Naive thymus-derived CD4-positive, alpha-beta T cell (primary cell): ENCODE measurements at regions not wholly inside any gene's neighbourhood (a gene's known extent, or its start where the extent isn't known, plus 50 kb on each side); places are given as distances from the start of the nearest gene placed in this dataset.
A peak's percentile ranks its signal among the peaks of the same experiment; 100 is the strongest.

Source experiments
- ATAC-seq: fragments of 150-1000 bp; cut with Tn5 transposase; 2 replicates; pipeline ENCODE4 v1.10.0; 2021; ENCODE audit warnings: mild to moderate bottlenecking, moderate library complexity
- CTCF ChIA-PET: fragments of 350-600 bp; sonication (Branson Sonifier 250); formaldehyde crosslinking; loops from one replicate; lab custom pipeline; 2021; ENCODE audit warnings: antibody characterized with exemption; lab: Charles Lee
- POLR2A ChIA-PET: fragments of 350-600 bp; sonication (Branson Sonifier 250); formaldehyde crosslinking; loops from one replicate; lab custom pipeline; 2021; ENCODE audit warnings: antibody characterized with exemption, inconsistent platforms; lab: Charles Lee
- DNase-seq, 9 donors: peaks; one replicate each; pipeline versions ENCODE4 v3.0.0 to v3.0.0-alpha.2; 2020 to 2022; ENCODE audit warnings: mixed read lengths in 1 of 9
- H3K27ac ChIP-seq: one replicate; pipeline ENCODE4 v1.7.0; 2013; ENCODE audit warnings: mild to moderate bottlenecking, low read depth, low read length, moderate library complexity
- H3K27me3 ChIP-seq, 2 donors: one replicate each; pipeline ENCODE4 v1.7.0; 2013; ENCODE audit warnings: low read length in 2 of 2, mild to moderate bottlenecking in 2 of 2, moderate library complexity in 2 of 2; ENCODE audit not compliant: control insufficient read depth in 2 of 2, insufficient read depth in 2 of 2
- H3K36me3 ChIP-seq, 3 experiments: 1 replicate in 2 of 3; 2 replicates in 1 of 3; pipeline ENCODE4 v1.7.0; 2013; ENCODE audit warnings: low read length in 3 of 3, mild to moderate bottlenecking in 3 of 3, moderate library complexity in 1 of 3; ENCODE audit not compliant: insufficient read depth in 3 of 3, control insufficient read depth in 2 of 3
- H3K4me1 ChIP-seq, 2 donors: one replicate each; pipeline ENCODE4 v1.7.0; 2013; ENCODE audit warnings: low read length in 2 of 2, mild to moderate bottlenecking in 2 of 2, moderate library complexity in 1 of 2; ENCODE audit not compliant: control insufficient read depth in 2 of 2, insufficient read depth in 2 of 2
- H3K4me3 ChIP-seq: 2 replicates; pipeline ENCODE4 v1.7.0; 2013; ENCODE audit warnings: mild to moderate bottlenecking, low read length
- H3K9me3 ChIP-seq, 3 experiments: 1 replicate in 2 of 3; 2 replicates in 1 of 3; pipeline ENCODE4 v1.7.0; 2013; ENCODE audit warnings: low read length in 3 of 3; ENCODE audit not compliant: control insufficient read depth in 2 of 3
- H3K27ac Mint-ChIP-seq, 9 donors: one replicate each; pipeline ENCODE4 v1.8.0; 2020 to 2022; ENCODE audit warnings: mixed read lengths in 9 of 9, mild to moderate bottlenecking in 8 of 9, moderate library complexity in 5 of 9, inconsistent platforms in 2 of 9
- H3K27me3 Mint-ChIP-seq, 5 donors: one replicate each; pipeline ENCODE4 v1.8.0; 2021 to 2022; ENCODE audit warnings: mixed read lengths in 5 of 5, mild to moderate bottlenecking in 1 of 5
- H3K36me3 Mint-ChIP-seq, 5 donors: one replicate each; pipeline ENCODE4 v1.8.0; 2020 to 2022; ENCODE audit warnings: mixed read lengths in 5 of 5, mild to moderate bottlenecking in 3 of 5, inconsistent platforms in 1 of 5
- H3K4me1 Mint-ChIP-seq, 7 donors: one replicate each; pipeline ENCODE4 v1.8.0; 2020 to 2022; ENCODE audit warnings: mixed read lengths in 7 of 7, mild to moderate bottlenecking in 3 of 7, inconsistent platforms in 1 of 7
- H3K4me3 Mint-ChIP-seq, 10 donors: one replicate each; pipeline ENCODE4 v1.8.0; 2020 to 2022; ENCODE audit warnings: mild to moderate bottlenecking in 10 of 10, mixed read lengths in 10 of 10, moderate library complexity in 6 of 10, inconsistent platforms in 2 of 10
- H3K9me3 Mint-ChIP-seq, 11 donors: one replicate each; pipeline ENCODE4 v1.8.0; 2020 to 2022; ENCODE audit warnings: mixed read lengths in 11 of 11, mild to moderate bottlenecking in 4 of 11, inconsistent platforms in 1 of 11, moderate library complexity in 1 of 11
- intact Hi-C, 2 donors: fragments of 100-400 bp; cut with micrococcal nuclease; formaldehyde crosslinking; loops; one replicate each; pipeline ENCODE4 v1.15.1; 2023

- ATAC-seq (peak; percentile 87), DNase-seq (peak in 7 of 9 donors; percentile 52 to 75 (median 70))
- H3K27me3 Mint-ChIP-seq, result peaks cover 25 to 44% (median 29%) of the 10 kb centered on the region in 5 donors
- H3K36me3 ChIP-seq, result no peaks in the 10 kb centered on the region
- no peaks in the 10 kb centered on the region for H3K27me3 ChIP-seq
- H3K4me3 Mint-ChIP-seq, result peak overlapping the region in 6 of 10 donors; percentile 7 to 66 (median 39)
- peaks cover 0 to 1% (median 0%) of the 10 kb centered on the region in 11 donors for H3K9me3 Mint-ChIP-seq
- peaks cover 8 to 20% of the 10 kb centered on the region in 2 donors for H3K4me1 ChIP-seq
- CTCF ChIA-PET, result interaction anchor here (0.7 to 1.3 kb wide), 2 partner anchors 19 to 29 kb away, joined by 3 read pairs; no protein-coding TSS in a partner anchor
- POLR2A ChIA-PET, result no interaction called here
- peak overlapping the region in 7 of 9 donors; percentile 28 to 79 (median 41) for H3K27ac Mint-ChIP-seq
- H3K9me3 ChIP-seq, result no peaks in the 10 kb centered on the region
- H3K4me1 Mint-ChIP-seq, result peaks cover 13 to 29% (median 19%) of the 10 kb centered on the region in 7 donors
- no peaks in the 10 kb centered on the region for H3K36me3 Mint-ChIP-seq
- no peak overlapping the region for H3K4me3 ChIP-seq
- no peak overlapping the region for H3K27ac ChIP-seq
- intact Hi-C loops, result loop anchor here in 1 of 2 donors (1.0 kb wide), 1 partner anchor 475 kb away; no protein-coding TSS in a partner anchor
These were observed 146.1 kb downstream of the IRF8 start for GRCh38 chr16:86044881-86045590.

GRCh38 chr16:86045591-86045971 is 146.6 kb downstream of the IRF8 start:
- peaks cover 13 to 29% (median 19%) of the 10 kb centered on the region in 7 donors for H3K4me1 Mint-ChIP-seq
- POLR2A ChIA-PET, result no interaction called here
- intact Hi-C loops, result no loop called here

GRCh38 chr16:86046026-86046425 is 147.1 kb downstream of the IRF8 start:
- peaks cover 13 to 29% (median 19%) of the 10 kb centered on the region in 7 donors for H3K4me1 Mint-ChIP-seq
- DNase-seq (no peak), ATAC-seq (no peak)
- Histone ChIP-seq H3K36me3 (no peaks in the 10 kb centered on the region), H3K9me3 (no peaks in the 10 kb centered on the region), H3K27me3 (peaks cover 0 to 3% of the 10 kb centered on the region in 2 donors), H3K27ac (no peak overlapping the region), H3K4me1 (peaks cover 8 to 20% of the 10 kb centered on the region in 2 donors), H3K4me3 (no peak overlapping the region)
- intact Hi-C loops, result no loop called here
- ChIA-PET POLR2A (no interaction called here), CTCF (interaction anchor here (1.3 kb wide), 1 partner anchor 30 kb away, joined by 3 read pairs; no protein-coding TSS in a partner anchor)
- H3K27me3 Mint-ChIP-seq, result peaks cover 25 to 53% (median 29%) of the 10 kb centered on the region in 5 donors
- no peak overlapping the region for H3K27ac Mint-ChIP-seq
- no peaks in the 10 kb centered on the region for H3K36me3 Mint-ChIP-seq
- H3K4me3 Mint-ChIP-seq, result no peak overlapping the region
- H3K9me3 Mint-ChIP-seq, result peaks cover 0 to 1% (median 0%) of the 10 kb centered on the region in 11 donors

More at GRCh38 chr16:86045591-86045971, 146.6 kb downstream of the IRF8 start:
- H3K36me3 Mint-ChIP-seq, result no peaks in the 10 kb centered on the region
- H3K27me3 Mint-ChIP-seq, result peaks cover 25 to 50% (median 29%) of the 10 kb centered on the region in 5 donors
- Histone ChIP-seq H3K4me3 (no peak overlapping the region), H3K36me3 (no peaks in the 10 kb centered on the region), H3K4me1 (peaks cover 8 to 20% of the 10 kb centered on the region in 2 donors), H3K9me3 (no peaks in the 10 kb centered on the region), H3K27ac (no peak overlapping the region), H3K27me3 (peaks cover 0 to 3% of the 10 kb centered on the region in 2 donors)
- DNase-seq, result no peak
- peaks cover 0 to 1% (median 0%) of the 10 kb centered on the region in 11 donors for H3K9me3 Mint-ChIP-seq
- peak overlapping the region in 4 of 9 donors; percentile 28 to 79 (median 46) for H3K27ac Mint-ChIP-seq
- CTCF ChIA-PET, result interaction anchor here (1.3 kb wide), 1 partner anchor 30 kb away, joined by 3 read pairs; no protein-coding TSS in a partner anchor
- peak overlapping the region in 4 of 10 donors; percentile 34 to 66 (median 45) for H3K4me3 Mint-ChIP-seq
- no peak for ATAC-seq

- CTCF ChIA-PET, result no interaction called here
- Histone ChIP-seq H3K36me3 (no peaks in the 10 kb centered on the region), H3K27me3 (peaks cover 0 to 3% of the 10 kb centered on the region in 2 donors), H3K4me1 (peaks cover 8 to 20% of the 10 kb centered on the region in 2 donors), H3K27ac (no peak overlapping the region), H3K4me3 (no peak overlapping the region), H3K9me3 (no peaks in the 10 kb centered on the region)
- DNase-seq (no peak), ATAC-seq (no peak)
- peak overlapping the region in 1 of 9 donors; percentile 49 for H3K27ac Mint-ChIP-seq
- intact Hi-C loops, result no loop called here
- no peak overlapping the region for H3K4me3 Mint-ChIP-seq
- H3K4me1 Mint-ChIP-seq, result peaks cover 13 to 29% (median 19%) of the 10 kb centered on the region in 7 donors
- no peaks in the 10 kb centered on the region for H3K36me3 Mint-ChIP-seq
- H3K9me3 Mint-ChIP-seq, result peaks cover 0 to 1% (median 0%) of the 10 kb centered on the region in 11 donors
- peaks cover 25 to 53% (median 29%) of the 10 kb centered on the region in 5 donors for H3K27me3 Mint-ChIP-seq
- POLR2A ChIA-PET, result no interaction called here
These were observed 147.8 kb downstream of the IRF8 start for GRCh38 chr16:86046667-86047270.

- Histone ChIP-seq H3K27me3 (peaks cover 0 to 3% of the 10 kb centered on the region in 2 donors), H3K9me3 (no peaks in the 10 kb centered on the region), H3K36me3 (no peaks in the 10 kb centered on the region), H3K4me3 (no peak overlapping the region), H3K4me1 (peaks cover 8 to 20% of the 10 kb centered on the region in 2 donors), H3K27ac (no peak overlapping the region)
- H3K9me3 Mint-ChIP-seq, result peaks cover 0 to 1% (median 0%) of the 10 kb centered on the region in 11 donors
- no peak for DNase-seq
- peaks cover 13 to 29% (median 19%) of the 10 kb centered on the region in 7 donors for H3K4me1 Mint-ChIP-seq
- POLR2A ChIA-PET, result no interaction called here
- ATAC-seq, result no peak
- no peaks in the 10 kb centered on the region for H3K36me3 Mint-ChIP-seq
- no peak overlapping the region for H3K27ac Mint-ChIP-seq
- no peak overlapping the region for H3K4me3 Mint-ChIP-seq
- intact Hi-C loops, result no loop called here
- peaks cover 21 to 51% (median 26%) of the 10 kb centered on the region in 5 donors for H3K27me3 Mint-ChIP-seq
- CTCF ChIA-PET, result no interaction called here
These were observed 149.3 kb downstream of the IRF8 start for GRCh38 chr16:86048221-86048620.

GRCh38 chr16:86048882-86049585 is 150.1 kb downstream of the IRF8 start:
- Histone ChIP-seq H3K4me3 (no peak overlapping the region), H3K4me1 (peaks cover 8 to 20% of the 10 kb centered on the region in 2 donors), H3K9me3 (no peaks in the 10 kb centered on the region), H3K36me3 (no peaks in the 10 kb centered on the region), H3K27ac (no peak overlapping the region), H3K27me3 (peaks cover 0 to 3% of the 10 kb centered on the region in 2 donors)
- Mint-ChIP-seq H3K27ac (no peak overlapping the region), H3K4me1 (peaks cover 13 to 28% (median 19%) of the 10 kb centered on the region in 7 donors), H3K4me3 (no peak overlapping the region), H3K9me3 (peaks cover 0 to 1% (median 0%) of the 10 kb centered on the region in 11 donors), H3K27me3 (peaks cover 19 to 45% (median 26%) of the 10 kb centered on the region in 5 donors), H3K36me3 (no peaks in the 10 kb centered on the region)
- POLR2A ChIA-PET, result no interaction called here
- ATAC-seq (no peak), DNase-seq (no peak)
- intact Hi-C loops, result no loop called here
- CTCF ChIA-PET, result no interaction called here
